DOHH2 (cell line): ENCODE measurements at regions not wholly inside any gene's neighbourhood (a gene's known extent, or its start where the extent isn't known, plus 50 kb on each side); places are given as distances from the start of the nearest gene placed in this dataset.

Experiments
- EZH2phosphoT487 ChIP-seq: fragments of 200-600 bp; sonication (generic); IDR thresholded peaks from 2 replicates; pipeline ENCODE4 v1.6.1; 2017; ENCODE audit warnings: borderline replicate concordance, mild to moderate bottlenecking, antibody characterized with exemption, low read length, moderate library complexity, mixed read lengths
- TF ChIP-seq, protein P1 (sequence below): fragments of 200-600 bp; sonication (generic); IDR thresholded peaks from one replicate; pipeline ENCODE4 v1.5.1; 2014; ENCODE audit warnings: antibody characterized with exemption, mild to moderate bottlenecking, low read depth, low read length; ENCODE audit not compliant: poor library complexity, severe bottlenecking

DNA sequence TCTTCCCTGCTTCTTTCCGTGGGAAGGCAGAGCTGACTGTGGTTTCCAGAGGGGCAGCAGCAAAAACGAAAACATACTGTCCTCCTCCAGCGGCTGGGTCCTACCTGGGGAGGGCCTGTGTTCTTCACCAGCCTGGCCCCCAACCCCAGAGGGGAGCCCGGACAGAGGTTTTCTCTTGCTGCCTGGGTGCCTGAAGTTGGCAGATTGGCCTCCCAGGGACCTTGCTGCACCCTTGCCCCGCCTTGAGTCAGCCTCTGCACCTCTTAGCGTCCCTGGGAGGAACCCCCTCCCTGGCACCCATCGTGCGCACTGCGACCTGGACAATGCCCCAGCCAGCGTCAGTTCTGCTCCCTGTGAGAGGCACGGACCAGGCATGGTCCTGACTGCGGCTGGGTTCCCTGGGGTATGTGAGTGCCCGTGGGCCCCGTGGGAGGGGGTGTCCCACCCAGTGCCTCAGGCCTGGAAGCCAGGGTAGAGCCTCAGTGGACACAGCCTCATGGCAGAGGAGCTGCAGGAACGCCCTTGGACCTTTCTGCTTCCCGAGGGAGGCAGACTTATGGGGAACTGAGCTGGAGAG, 56.8 kb upstream of the PRR23E start:
- TF ChIP-seq, protein P1, sequence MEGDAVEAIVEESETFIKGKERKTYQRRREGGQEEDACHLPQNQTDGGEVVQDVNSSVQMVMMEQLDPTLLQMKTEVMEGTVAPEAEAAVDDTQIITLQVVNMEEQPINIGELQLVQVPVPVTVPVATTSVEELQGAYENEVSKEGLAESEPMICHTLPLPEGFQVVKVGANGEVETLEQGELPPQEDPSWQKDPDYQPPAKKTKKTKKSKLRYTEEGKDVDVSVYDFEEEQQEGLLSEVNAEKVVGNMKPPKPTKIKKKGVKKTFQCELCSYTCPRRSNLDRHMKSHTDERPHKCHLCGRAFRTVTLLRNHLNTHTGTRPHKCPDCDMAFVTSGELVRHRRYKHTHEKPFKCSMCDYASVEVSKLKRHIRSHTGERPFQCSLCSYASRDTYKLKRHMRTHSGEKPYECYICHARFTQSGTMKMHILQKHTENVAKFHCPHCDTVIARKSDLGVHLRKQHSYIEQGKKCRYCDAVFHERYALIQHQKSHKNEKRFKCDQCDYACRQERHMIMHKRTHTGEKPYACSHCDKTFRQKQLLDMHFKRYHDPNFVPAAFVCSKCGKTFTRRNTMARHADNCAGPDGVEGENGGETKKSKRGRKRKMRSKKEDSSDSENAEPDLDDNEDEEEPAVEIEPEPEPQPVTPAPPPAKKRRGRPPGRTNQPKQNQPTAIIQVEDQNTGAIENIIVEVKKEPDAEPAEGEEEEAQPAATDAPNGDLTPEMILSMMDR, result no peak
- TF ChIP-seq EZH2phosphoT487, result no peak
